Activated naive CD8-positive, alpha-beta T cell treated with anti-CD3 and anti-CD28 coated beads, Interleukin-2, amount 50 U/mL, for 24 hours (primary cell): ENCODE measurements at regions not wholly inside any gene's neighbourhood (a gene's known extent, or its start where the extent isn't known, plus 50 kb on each side); places are given as distances from the start of the nearest gene placed in this dataset.
A peak's percentile ranks its signal among the peaks of the same experiment; 100 is the strongest.

Source experiments
- ATAC-seq: fragments of 150-1000 bp; cut with Tn5 transposase; one replicate; pipeline ENCODE4 v1.10.0; 2021
- DNase-seq: peaks from one replicate; pipeline ENCODE4 v3.0.0; 2021
- H3K27ac Mint-ChIP-seq: one replicate; pipeline ENCODE4 v1.8.0; 2021; ENCODE audit warnings: mild to moderate bottlenecking, mixed read lengths
- H3K27me3 Mint-ChIP-seq: one replicate; pipeline ENCODE4 v1.8.0; 2021; ENCODE audit warnings: mixed read lengths
- H3K36me3 Mint-ChIP-seq: one replicate; pipeline ENCODE4 v1.8.0; 2021; ENCODE audit warnings: low read depth, mixed read lengths
- H3K4me1 Mint-ChIP-seq: one replicate; pipeline ENCODE4 v1.8.0; 2021; ENCODE audit warnings: mixed read lengths
- H3K4me3 Mint-ChIP-seq: one replicate; pipeline ENCODE4 v1.8.0; 2021; ENCODE audit warnings: mild to moderate bottlenecking, moderate library complexity, mixed read lengths
- H3K9me3 Mint-ChIP-seq: one replicate; pipeline ENCODE4 v1.8.0; 2021; ENCODE audit warnings: mixed read lengths

GRCh38 chr3:106333911-106334618 is 465.3 kb upstream of the CBLB start:
- Mint-ChIP-seq H3K36me3 (peaks cover 10% of the 10 kb centered on the region), H3K27ac (peak overlapping the region; percentile 98), H3K27me3 (no peaks in the 10 kb centered on the region), H3K4me3 (peak overlapping the region; percentile 73), H3K9me3 (peaks cover 11% of the 10 kb centered on the region), H3K4me1 (peaks cover 90% of the 10 kb centered on the region)
- DNase-seq: peak; percentile 49
- peak; percentile 76 for ATAC-seq

- H3K27me3 Mint-ChIP-seq: no peaks in the 10 kb centered on the region
- H3K27ac Mint-ChIP-seq: peak overlapping the region; percentile 98
- H3K4me3 Mint-ChIP-seq: peak overlapping the region; percentile 34
- peaks cover 11% of the 10 kb centered on the region for H3K9me3 Mint-ChIP-seq
- H3K36me3 Mint-ChIP-seq: peaks cover 7% of the 10 kb centered on the region
- ATAC-seq (no peak), DNase-seq (no peak)
- peaks cover 83% of the 10 kb centered on the region for H3K4me1 Mint-ChIP-seq
These were observed 467.8 kb upstream of the CBLB start for GRCh38 chr3:106336619-106337018.

GRCh38 chr3:106337116-106337515 is 468.3 kb upstream of the CBLB start:
- H3K27me3 Mint-ChIP-seq: no peaks in the 10 kb centered on the region
- peaks cover 11% of the 10 kb centered on the region for H3K9me3 Mint-ChIP-seq
- peak; percentile 12 for ATAC-seq
- peak overlapping the region; percentile 34 for H3K4me3 Mint-ChIP-seq
- no peak for DNase-seq
- H3K27ac Mint-ChIP-seq: peak overlapping the region; percentile 98
- H3K36me3 Mint-ChIP-seq: peaks cover 7% of the 10 kb centered on the region
- peaks cover 78% of the 10 kb centered on the region for H3K4me1 Mint-ChIP-seq

GRCh38 chr3:106338582-106339214 is 469.9 kb upstream of the CBLB start:
- Mint-ChIP-seq H3K27me3 (no peaks in the 10 kb centered on the region), H3K9me3 (peaks cover 11% of the 10 kb centered on the region), H3K36me3 (peaks cover 7% of the 10 kb centered on the region), H3K4me3 (peak overlapping the region; percentile 0), H3K27ac (peak overlapping the region; percentile 98), H3K4me1 (peaks cover 63% of the 10 kb centered on the region)
- ATAC-seq (no peak), DNase-seq (no peak)

- no peak for DNase-seq
- Mint-ChIP-seq H3K27me3 (no peaks in the 10 kb centered on the region), H3K36me3 (peaks cover 7% of the 10 kb centered on the region), H3K4me3 (no peak overlapping the region), H3K9me3 (peaks cover 11% of the 10 kb centered on the region), H3K27ac (peak overlapping the region; percentile 98), H3K4me1 (peaks cover 55% of the 10 kb centered on the region)
- no peak for ATAC-seq
These were observed 470.7 kb upstream of the CBLB start for GRCh38 chr3:106339551-106339950.

GRCh38 chr3:106341087-106341486 is 472.3 kb upstream of the CBLB start:
- Mint-ChIP-seq H3K4me3 (no peak overlapping the region), H3K27me3 (no peaks in the 10 kb centered on the region), H3K4me1 (peaks cover 52% of the 10 kb centered on the region), H3K9me3 (peaks cover 11% of the 10 kb centered on the region), H3K27ac (no peak overlapping the region), H3K36me3 (peaks cover 5% of the 10 kb centered on the region)
- ATAC-seq: no peak
- DNase-seq: no peak

- peaks cover 52% of the 10 kb centered on the region for H3K4me1 Mint-ChIP-seq
- ATAC-seq (no peak), DNase-seq (no peak)
- peaks cover 6% of the 10 kb centered on the region for H3K9me3 Mint-ChIP-seq
- H3K27ac Mint-ChIP-seq: no peak overlapping the region
- no peak overlapping the region for H3K4me3 Mint-ChIP-seq
- H3K27me3 Mint-ChIP-seq: no peaks in the 10 kb centered on the region
- H3K36me3 Mint-ChIP-seq: peaks cover 5% of the 10 kb centered on the region
These were observed 472.9 kb upstream of the CBLB start for GRCh38 chr3:106341586-106342162.

GRCh38 chr3:106342386-106342785 is 473.6 kb upstream of the CBLB start:
- Mint-ChIP-seq H3K9me3 (peaks cover 4% of the 10 kb centered on the region), H3K27ac (no peak overlapping the region), H3K4me1 (peaks cover 45% of the 10 kb centered on the region), H3K27me3 (no peaks in the 10 kb centered on the region), H3K36me3 (peaks cover 5% of the 10 kb centered on the region), H3K4me3 (no peak overlapping the region)
- no peak for ATAC-seq
- no peak for DNase-seq

GRCh38 chr3:106343811-106344210 is 475.0 kb upstream of the CBLB start:
- Mint-ChIP-seq H3K36me3 (peaks cover 3% of the 10 kb centered on the region), H3K4me3 (no peak overlapping the region), H3K27ac (no peak overlapping the region), H3K4me1 (peaks cover 32% of the 10 kb centered on the region), H3K27me3 (no peaks in the 10 kb centered on the region), H3K9me3 (no peaks in the 10 kb centered on the region)
- DNase-seq (no peak), ATAC-seq (no peak)

GRCh38 chr3:106345353-106346027 is 476.7 kb upstream of the CBLB start:
- peaks cover 31% of the 10 kb centered on the region for H3K4me1 Mint-ChIP-seq
- peak overlapping the region; percentile 45 for H3K27ac Mint-ChIP-seq
- peak; percentile 83 for ATAC-seq
- H3K4me3 Mint-ChIP-seq: no peak overlapping the region
- H3K9me3 Mint-ChIP-seq: no peaks in the 10 kb centered on the region
- no peak for DNase-seq
- H3K27me3 Mint-ChIP-seq: no peaks in the 10 kb centered on the region
- H3K36me3 Mint-ChIP-seq: peaks cover 3% of the 10 kb centered on the region

GRCh38 chr3:106347350-106347749 is 478.5 kb upstream of the CBLB start:
- H3K4me1 Mint-ChIP-seq: peaks cover 32% of the 10 kb centered on the region
- H3K36me3 Mint-ChIP-seq: peaks cover 8% of the 10 kb centered on the region
- no peaks in the 10 kb centered on the region for H3K27me3 Mint-ChIP-seq
- H3K4me3 Mint-ChIP-seq: no peak overlapping the region
- peaks cover 5% of the 10 kb centered on the region for H3K9me3 Mint-ChIP-seq
- H3K27ac Mint-ChIP-seq: no peak overlapping the region
- no peak for ATAC-seq
- DNase-seq: no peak

- H3K27ac Mint-ChIP-seq: no peak overlapping the region
- H3K27me3 Mint-ChIP-seq: no peaks in the 10 kb centered on the region
- H3K4me1 Mint-ChIP-seq: peaks cover 34% of the 10 kb centered on the region
- H3K9me3 Mint-ChIP-seq: peaks cover 7% of the 10 kb centered on the region
- H3K4me3 Mint-ChIP-seq: no peak overlapping the region
- no peak for ATAC-seq
- no peak for DNase-seq
- peaks cover 9% of the 10 kb centered on the region for H3K36me3 Mint-ChIP-seq
These were observed 479.4 kb upstream of the CBLB start for GRCh38 chr3:106348139-106348690.

GRCh38 chr3:106349191-106349881 is 480.5 kb upstream of the CBLB start:
- Mint-ChIP-seq H3K27ac (peak overlapping the region; percentile 24), H3K4me3 (no peak overlapping the region), H3K36me3 (peaks cover 12% of the 10 kb centered on the region), H3K9me3 (peaks cover 7% of the 10 kb centered on the region), H3K27me3 (no peaks in the 10 kb centered on the region), H3K4me1 (peaks cover 34% of the 10 kb centered on the region)
- no peak for ATAC-seq
- no peak for DNase-seq

GRCh38 chr3:106355873-106356272 is 487.1 kb upstream of the CBLB start:
- ATAC-seq (no peak), DNase-seq (no peak)
- Mint-ChIP-seq H3K27me3 (no peaks in the 10 kb centered on the region), H3K4me3 (no peak overlapping the region), H3K27ac (peak overlapping the region; percentile 10), H3K36me3 (peaks cover 9% of the 10 kb centered on the region), H3K9me3 (peaks cover 26% of the 10 kb centered on the region), H3K4me1 (peaks cover 14% of the 10 kb centered on the region)
